Panc1 (cell line): ENCODE measurements at regions not wholly inside any gene's neighbourhood (a gene's known extent, or its start where the extent isn't known, plus 50 kb on each side); places are given as distances from the start of the nearest gene placed in this dataset.

Experiments
- ATAC-seq: fragments of 200-7000 bp; cut with Tn5 transposase; 2 replicates; pipeline ENCODE4 v1.9.1; 2020; ENCODE audit warnings: mild to moderate bottlenecking, moderate library complexity
- BruUV-seq: library from RNA; stranded (reverse); fragments of 400-500 nt; replicated peaks from 2 replicates; lab custom pipeline; 2021; lab: Mats Ljungman, UMichigan
- CTCF ChIA-PET: fragments of 300-600 bp; sonication (Branson Sonifier 250); formaldehyde crosslinking; loops from one replicate; lab custom pipeline; 2022; ENCODE audit warnings: antibody characterized with exemption; lab: Charles Lee
- POLR2A ChIA-PET: fragments of 300-600 bp; sonication (Branson Sonifier 250); formaldehyde crosslinking; loops from one replicate; lab custom pipeline; 2022; ENCODE audit warnings: antibody characterized with exemption; lab: Charles Lee
- DNase-seq: peaks from one replicate; pipeline ENCODE4 v3.0.0-alpha.2; 2010; ENCODE audit warnings: low read depth, low spot score
- H3K27ac ChIP-seq: 2 replicates; pipeline ENCODE4 v1.5.1; 2011; ENCODE audit warnings: mild to moderate bottlenecking, low read length, inconsistent platforms
- H3K27me3 ChIP-seq: fragments of 200-500 bp; sonication (Bioruptor generic); 2 replicates; pipeline ENCODE4 v1.6.0; 2014; ENCODE audit warnings: low read length, inconsistent platforms; ENCODE audit not compliant: control insufficient read depth, insufficient read depth
- H3K36me3 ChIP-seq: fragments of 200-500 bp; sonication (Bioruptor generic); 2 replicates; pipeline ENCODE4 v1.5.1; 2014; ENCODE audit warnings: inconsistent platforms, mild to moderate bottlenecking, low read length, moderate library complexity; ENCODE audit not compliant: control insufficient read depth, insufficient read depth
- H3K4me1 ChIP-seq: 2 replicates; pipeline ENCODE4 v1.5.1; 2011; ENCODE audit warnings: inconsistent platforms, mild to moderate bottlenecking, low read length, moderate library complexity; ENCODE audit not compliant: control insufficient read depth, insufficient read depth
- H3K4me3 ChIP-seq, 2 experiments: 2 replicates each; pipeline ENCODE4 v1.5.1; 2011 to 2012; ENCODE audit warnings: low read depth in 2 of 2, low read length in 2 of 2, mild to moderate bottlenecking in 2 of 2, inconsistent platforms in 1 of 2, moderate library complexity in 1 of 2
- H3K9me3 ChIP-seq: fragments of 200-500 bp; sonication (Bioruptor generic); 2 replicates; pipeline ENCODE4 v1.5.1; 2014; ENCODE audit warnings: low read depth, mild to moderate bottlenecking, inconsistent platforms, low read length, moderate library complexity; ENCODE audit not compliant: control insufficient read depth, insufficient read depth
- CTCF ChIP-seq: fragments of 450-650 bp; IDR thresholded peaks from 2 replicates; pipeline ENCODE4 v1.5.1; 2017; ENCODE audit warnings: mild to moderate bottlenecking
- POLR2AphosphoS5 ChIP-seq: IDR thresholded peaks from 2 replicates; pipeline ENCODE4 v1.6.1; 2012; ENCODE audit warnings: mild to moderate bottlenecking, low read depth, low read length, moderate library complexity
- REST ChIP-seq, 2 experiments: IDR thresholded peaks; 2 replicates each; pipeline ENCODE4 v1.6.1; 2011 to 2012; ENCODE audit warnings: low read depth in 2 of 2, control low read depth in 1 of 2, low read length in 1 of 2, mild to moderate bottlenecking in 1 of 2, moderate library complexity in 1 of 2; ENCODE audit not compliant: insufficient read depth in 1 of 2
- SIN3A ChIP-seq: IDR thresholded peaks from 2 replicates; pipeline ENCODE4 v1.6.1; 2012; ENCODE audit warnings: low read depth, mild to moderate bottlenecking, low read length, moderate library complexity, borderline replicate concordance; ENCODE audit not compliant: insufficient read depth
- TCF7L2 ChIP-seq: IDR thresholded peaks from 2 replicates; pipeline ENCODE4 v1.6.1; 2011; ENCODE audit warnings: mild to moderate bottlenecking, low read depth, low read length, inconsistent platforms
- in situ Hi-C: cut with HindIII; loops from 2 replicates; pipeline ENCODE4 v1.10.0; 2016; ENCODE audit warnings: low sequenced_read_pairs, low pct_unique_long_range_greater_than_20kb
- intact Hi-C: fragments of 100-400 bp; cut with micrococcal nuclease; formaldehyde crosslinking; loops from one replicate; pipeline ENCODE4 v1.10.0; 2022; ENCODE audit not compliant: unreplicated experiment

- intact Hi-C loops (no loop called here), in situ Hi-C loops (no loop called here)
- ChIA-PET CTCF (no interaction called here), POLR2A (no interaction called here)
- Histone ChIP-seq H3K36me3 (no peaks in the 10 kb centered on the region), H3K4me3 (no peak overlapping the region), H3K27me3 (peaks cover 6% of the 10 kb centered on the region; the same call in 1 of the 2 replicates), H3K4me1 (no peaks in the 10 kb centered on the region), H3K9me3 (no peaks in the 10 kb centered on the region), H3K27ac (no peak overlapping the region)
- no peak for DNase-seq
- ATAC-seq = no peak
- TF ChIP-seq CTCF (no peak), POLR2AphosphoS5 (no peak), REST (IDR thresholded peaks at IDR 0.05; ENCODE audit: insufficient read depth in 1 of 2, low read depth in 2 of 2, low read length in 1 of 2) (no peak), SIN3A (no peak), TCF7L2 (no peak)
- no TSS peak for BruUV-seq
Measured at GRCh38 chr18:78527984-78528383, 451.6 kb upstream of the SALL3 start.

- H3K27ac ChIP-seq = no peak overlapping the region
- BruUV-seq = no TSS peak
- H3K4me3 ChIP-seq = no peak overlapping the region
- CTCF ChIA-PET = interaction anchor here (0.7 kb wide), 1 partner anchor 781 kb away, joined by 5 read pairs; no protein-coding TSS in a partner anchor
- DNase-seq (no peak), ATAC-seq (no peak)
- H3K9me3 ChIP-seq = no peaks in the 10 kb centered on the region
- in situ Hi-C loops (no loop called here), intact Hi-C loops (no loop called here)
- POLR2A ChIA-PET = no interaction called here
- no peaks in the 10 kb centered on the region for H3K4me1 ChIP-seq
- no peaks in the 10 kb centered on the region for H3K36me3 ChIP-seq
- peaks cover 6% of the 10 kb centered on the region; the same call in 1 of the 2 replicates for H3K27me3 ChIP-seq
- TF ChIP-seq REST (IDR thresholded peaks at IDR 0.05; ENCODE audit: insufficient read depth in 1 of 2, low read depth in 2 of 2, low read length in 1 of 2) (no peak), TCF7L2 (no peak), POLR2AphosphoS5 (no peak), CTCF (no peak), SIN3A (no peak)
Measured at GRCh38 chr18:78528411-78529258, 451.0 kb upstream of the SALL3 start.
